DMS53 treated with DMSO at 0.1 percent for 48 hours (cell line): ENCODE measurements at regions not wholly inside any gene's neighbourhood (a gene's known extent, or its start where the extent isn't known, plus 50 kb on each side); places are given as distances from the start of the nearest gene placed in this dataset.

Source experiments
- DNase-seq: peaks from one replicate; lab custom pipeline; 2025; ENCODE audit not compliant: unreplicated experiment; lab: John Stamatoyannopoulos, UW

DNA sequence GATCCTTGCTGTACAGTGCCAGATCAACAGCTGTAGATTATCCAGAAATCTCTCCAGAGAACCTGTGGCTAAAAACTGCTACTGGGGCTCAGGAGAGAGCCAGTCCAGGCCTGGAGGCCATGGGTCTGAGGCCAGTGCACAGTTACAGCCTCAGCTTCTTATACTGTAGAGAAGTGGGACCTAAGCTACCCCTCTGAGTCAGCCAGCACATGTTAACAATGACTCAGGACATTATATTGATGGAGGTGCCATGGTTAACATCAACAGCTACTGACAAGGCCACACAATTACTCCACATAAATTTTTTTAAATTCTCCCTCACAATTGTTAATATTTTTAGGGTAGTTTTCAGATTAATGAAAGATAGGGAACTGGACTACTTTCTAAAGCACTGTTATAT, 138.5 kb downstream of the RBM26 start:
- DNase-seq = no peak

DNA sequence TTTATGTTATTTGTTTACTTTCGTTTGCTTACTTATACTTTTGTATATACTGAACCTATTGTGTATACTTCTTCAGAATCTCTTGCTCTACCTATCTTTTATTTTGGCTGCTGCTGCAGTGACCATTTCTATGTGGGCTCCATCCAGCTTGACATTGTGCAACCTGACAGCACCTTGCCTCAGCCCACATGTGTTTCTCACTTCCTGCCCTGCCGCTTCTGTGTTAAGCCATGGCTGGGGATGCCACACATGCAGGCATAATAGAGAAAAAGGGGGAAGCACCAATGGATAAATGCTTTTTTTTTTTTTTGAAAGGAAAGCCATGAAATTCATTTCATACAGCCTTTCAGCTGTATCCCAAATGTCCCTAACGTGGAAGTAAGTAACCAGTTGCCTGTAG, 147.6 kb downstream of the RBM26 start:
- DNase-seq = no peak

DNA sequence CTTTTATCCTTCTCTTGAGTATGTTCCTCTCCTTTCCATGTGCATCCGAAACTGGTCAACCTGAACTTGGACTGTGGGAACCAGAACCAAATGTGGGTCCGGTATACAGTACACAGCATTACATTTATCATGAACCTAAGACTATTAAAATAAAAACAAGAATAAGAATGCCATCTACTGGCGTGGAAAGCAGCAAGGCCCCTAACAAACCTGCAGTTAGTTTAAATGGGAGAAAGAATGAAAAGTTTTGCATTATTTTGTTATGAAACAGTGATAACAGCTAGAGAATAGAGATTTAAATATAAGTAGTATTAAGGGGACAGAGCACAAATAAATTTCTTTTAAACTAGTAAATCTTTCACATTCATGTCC, 159.5 kb downstream of the RBM26 start:
- DNase-seq = peak; percentile 0

DNA sequence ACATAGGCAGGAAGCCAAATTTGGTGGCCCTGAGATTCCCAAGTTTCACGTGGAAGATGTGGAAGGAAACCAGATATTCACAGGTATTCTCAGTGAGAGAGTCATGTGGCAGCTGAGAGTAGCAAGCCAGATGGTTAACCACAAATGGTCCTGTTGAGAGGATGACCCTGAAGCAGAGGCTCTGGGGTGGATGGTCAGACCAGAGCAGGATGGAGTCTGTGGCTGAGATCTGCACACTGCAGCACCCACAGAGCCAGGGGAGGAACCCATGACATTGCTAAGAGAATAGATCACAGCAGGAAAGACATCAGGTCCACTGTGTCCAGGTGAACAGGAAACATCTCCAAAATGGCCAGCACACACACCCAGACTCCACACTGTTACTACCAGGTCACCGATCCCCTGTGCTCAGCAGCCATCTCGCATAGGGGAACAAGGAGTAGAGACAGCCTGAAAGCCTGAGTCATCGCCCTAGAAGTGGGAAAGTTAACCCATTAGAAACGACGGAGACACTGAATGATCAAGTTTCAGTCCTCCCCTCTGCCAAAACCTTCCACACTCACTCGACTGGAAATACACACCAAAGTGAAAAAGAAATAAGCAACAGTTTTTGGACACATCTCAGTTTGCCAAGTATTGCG, 160.0 kb downstream of the RBM26 start:
- DNase-seq = no peak

GRCh38 chr13:79241697-79242096, 164.4 kb downstream of the RBM26 start:
- DNase-seq = no peak

GRCh38 chr13:79237981-79238380, 168.1 kb downstream of the RBM26 start:
- no peak for DNase-seq

- DNase-seq = no peak
Observed at GRCh38 chr13:79231887-79232286, 174.2 kb downstream of the RBM26 start.

- no peak for DNase-seq
Observed at GRCh38 chr13:79229761-79230160, 176.3 kb downstream of the RBM26 start.

DNA sequence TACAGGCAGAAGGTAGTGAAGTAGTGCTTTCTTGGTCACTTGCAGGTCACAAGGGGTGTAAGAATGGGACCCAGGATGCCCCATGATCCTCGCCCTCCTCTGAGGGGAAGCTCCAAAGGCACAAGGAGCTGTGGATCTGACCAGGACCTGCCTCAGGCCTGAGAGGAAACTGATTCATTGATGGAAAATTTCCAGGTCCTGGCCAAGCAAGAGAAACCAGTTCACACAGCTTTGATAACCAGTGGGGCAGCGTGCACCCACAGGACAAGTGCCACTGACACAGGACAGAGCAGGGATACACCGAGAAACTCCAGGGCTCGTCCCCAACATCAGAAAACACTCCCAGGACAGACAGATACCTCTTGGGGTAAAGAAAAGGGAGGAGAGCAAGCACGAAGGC, 177.1 kb downstream of the RBM26 start:
- no peak for DNase-seq

DNA sequence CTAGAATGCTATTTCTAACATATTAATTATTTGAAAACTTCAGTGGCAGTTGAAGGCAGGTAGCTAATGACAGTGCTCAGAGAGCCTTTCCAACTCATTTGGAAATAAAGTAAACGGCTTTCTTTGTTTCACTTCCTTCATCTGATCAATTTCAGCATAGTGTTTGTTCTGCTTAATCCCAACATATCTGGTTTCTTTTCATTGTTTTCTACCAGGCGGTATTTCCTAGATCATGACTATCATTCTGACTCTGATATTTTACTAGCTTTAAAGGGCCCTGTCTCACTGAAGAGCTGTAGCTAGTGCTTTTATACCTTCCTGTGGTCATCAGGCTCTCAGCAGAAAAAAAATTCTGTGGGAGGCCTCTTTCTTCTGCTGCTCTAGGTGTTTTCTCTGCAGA, 178.6 kb downstream of the RBM26 start:
- peak; percentile 16 for DNase-seq

- DNase-seq = no peak
Observed at GRCh38 chr13:79226938-79227337, 179.1 kb downstream of the RBM26 start.

DNA sequence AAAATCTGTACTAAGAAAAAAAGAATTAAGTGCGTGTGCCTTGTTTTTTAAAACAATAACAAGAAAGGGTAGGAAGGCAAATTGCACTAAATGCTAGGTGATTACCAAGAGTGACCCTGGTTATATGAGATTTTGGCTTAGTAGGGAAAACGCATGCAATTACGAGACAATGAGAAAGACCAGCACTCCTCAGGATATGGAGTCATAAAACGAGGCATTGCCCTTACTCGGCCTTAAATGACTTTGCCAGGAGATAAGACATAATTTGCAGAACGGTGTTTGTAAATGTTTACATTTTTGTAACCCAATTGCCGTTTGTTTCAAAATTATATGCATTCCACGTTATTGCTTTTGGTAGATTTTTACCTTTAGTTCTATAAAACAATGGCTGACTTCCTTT, 179.8 kb downstream of the RBM26 start:
- DNase-seq = no peak

- no peak for DNase-seq
Observed at GRCh38 chr13:79225487-79226232, 180.4 kb downstream of the RBM26 start.

- no peak for DNase-seq
Observed at GRCh38 chr13:79222427-79223205, 183.4 kb downstream of the RBM26 start.

GRCh38 chr13:79212064-79212619, 193.9 kb downstream of the RBM26 start:
- no peak for DNase-seq

DNA sequence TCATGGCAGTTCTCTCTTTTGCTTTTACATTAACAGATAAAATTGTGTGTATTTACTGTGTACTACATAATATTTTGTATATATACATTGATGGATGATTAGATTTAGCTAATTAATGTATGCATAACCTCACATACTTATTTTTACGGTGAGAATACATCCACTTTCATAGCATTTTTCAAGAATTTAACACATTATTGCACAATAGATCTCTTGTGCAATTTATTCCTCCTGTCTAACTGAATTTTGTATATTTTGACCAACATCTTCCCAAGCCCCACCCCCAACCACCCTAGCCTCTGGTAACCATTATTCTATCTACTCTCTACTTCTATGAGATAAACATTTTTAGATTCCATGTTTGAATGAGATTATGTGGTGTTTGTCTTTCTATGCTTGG, 194.7 kb downstream of the RBM26 start:
- DNase-seq = no peak

GRCh38 chr13:79197933-79198332, 208.1 kb downstream of the RBM26 start:
- DNase-seq = no peak

GRCh38 chr13:79196843-79197242, 209.2 kb downstream of the RBM26 start:
- no peak for DNase-seq

- DNase-seq = no peak
Observed at GRCh38 chr13:79196366-79196765, 209.7 kb downstream of the RBM26 start.

- DNase-seq = no peak
Observed at GRCh38 chr13:79194727-79195126, 211.3 kb downstream of the RBM26 start.

- no peak for DNase-seq
Observed at GRCh38 chr13:79194272-79194671, 211.8 kb downstream of the RBM26 start.

GRCh38 chr13:79191501-79191900, 214.6 kb downstream of the RBM26 start:
- DNase-seq = no peak
